Prostate gland (tissue), 2 donors: ENCODE measurements at regions not wholly inside any gene's neighbourhood (a gene's known extent, or its start where the extent isn't known, plus 50 kb on each side); places are given as distances from the start of the nearest gene placed in this dataset.

Source experiments
- CTCF ChIP-seq, 4 experiments: fragments of 200-600 bp in 2 of 4; fragments of 450-650 bp in 2 of 4; sonication (generic) in 2 of 4; IDR thresholded peaks; 1 replicate in 3 of 4; 2 replicates in 1 of 4; pipeline ENCODE4 v1.5.1; 2016 to 2019; ENCODE audit warnings: antibody characterized with exemption in 4 of 4, mild to moderate bottlenecking in 2 of 4, moderate library complexity in 2 of 4
- POLR2A ChIP-seq: fragments of 450-650 bp; IDR thresholded peaks from one replicate; pipeline ENCODE4 v1.6.1; 2016; ENCODE audit warnings: antibody characterized with exemption, mild to moderate bottlenecking
- POLR2AphosphoS5 ChIP-seq: sonication (generic); formaldehyde crosslinking; IDR thresholded peaks from one replicate; pipeline ENCODE4 v1.6.1; 2017; ENCODE audit warnings: antibody characterized with exemption

- TF ChIP-seq CTCF (IDR thresholded peaks at IDR 0.05): no peak
- TF ChIP-seq POLR2AphosphoS5: no peak
- TF ChIP-seq POLR2A: no peak
Observed at GRCh38 chr9:16075696-16076095, 522.9 kb downstream of the CCDC171 start.
